K562 (cell line): ENCODE measurements at regions not wholly inside any gene's neighbourhood (a gene's known extent, or its start where the extent isn't known, plus 50 kb on each side); places are given as distances from the start of the nearest gene placed in this dataset.

ENCODE experiments used
- HES1 ChIP-seq: fragments of 450-650 bp; IDR thresholded peaks from 2 replicates; pipeline ENCODE4 v1.6.1; 2016; ENCODE audit warnings: low read depth, mild to moderate bottlenecking, moderate library complexity
- STAT5A ChIP-seq: IDR thresholded peaks from 2 replicates; pipeline ENCODE4 v1.6.1; 2012; ENCODE audit warnings: low read length, inconsistent platforms, borderline replicate concordance
- TF ChIP-seq, protein P1 (sequence below): fragments of 450-650 bp; IDR thresholded peaks from 2 replicates; pipeline ENCODE4 v1.6.1; 2016; ENCODE audit warnings: low read depth

DNA sequence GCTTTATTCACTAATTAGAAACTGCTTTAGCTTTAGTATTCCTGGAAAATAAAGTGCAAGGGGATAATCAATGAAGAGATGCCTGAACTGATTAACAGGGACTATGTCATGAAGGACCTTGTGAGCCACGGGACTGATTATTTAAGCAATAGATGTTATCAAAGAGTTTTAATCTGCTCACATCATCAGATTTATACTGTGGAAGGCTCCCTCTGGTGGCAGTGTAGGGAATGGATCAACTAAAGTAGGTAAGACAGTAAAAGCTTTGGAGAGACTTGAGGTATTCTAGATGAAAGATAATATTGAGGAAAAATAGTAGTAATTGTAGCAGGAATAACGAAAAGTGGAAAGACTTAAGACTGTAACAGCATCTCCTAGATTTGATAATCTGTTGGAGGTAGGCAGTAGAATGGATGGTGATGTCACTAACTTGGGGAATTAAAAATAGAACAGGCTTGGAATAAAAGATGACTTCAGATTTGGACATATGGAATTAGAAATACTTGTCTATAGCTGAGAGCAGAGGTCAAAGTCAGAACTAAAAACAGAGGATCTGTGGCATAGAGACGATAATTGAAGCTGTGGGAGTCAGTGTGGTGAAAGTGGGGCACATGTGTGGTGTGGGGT lies 80.3 kb upstream of the HTR1E start (continued):
- TF ChIP-seq, protein P1, sequence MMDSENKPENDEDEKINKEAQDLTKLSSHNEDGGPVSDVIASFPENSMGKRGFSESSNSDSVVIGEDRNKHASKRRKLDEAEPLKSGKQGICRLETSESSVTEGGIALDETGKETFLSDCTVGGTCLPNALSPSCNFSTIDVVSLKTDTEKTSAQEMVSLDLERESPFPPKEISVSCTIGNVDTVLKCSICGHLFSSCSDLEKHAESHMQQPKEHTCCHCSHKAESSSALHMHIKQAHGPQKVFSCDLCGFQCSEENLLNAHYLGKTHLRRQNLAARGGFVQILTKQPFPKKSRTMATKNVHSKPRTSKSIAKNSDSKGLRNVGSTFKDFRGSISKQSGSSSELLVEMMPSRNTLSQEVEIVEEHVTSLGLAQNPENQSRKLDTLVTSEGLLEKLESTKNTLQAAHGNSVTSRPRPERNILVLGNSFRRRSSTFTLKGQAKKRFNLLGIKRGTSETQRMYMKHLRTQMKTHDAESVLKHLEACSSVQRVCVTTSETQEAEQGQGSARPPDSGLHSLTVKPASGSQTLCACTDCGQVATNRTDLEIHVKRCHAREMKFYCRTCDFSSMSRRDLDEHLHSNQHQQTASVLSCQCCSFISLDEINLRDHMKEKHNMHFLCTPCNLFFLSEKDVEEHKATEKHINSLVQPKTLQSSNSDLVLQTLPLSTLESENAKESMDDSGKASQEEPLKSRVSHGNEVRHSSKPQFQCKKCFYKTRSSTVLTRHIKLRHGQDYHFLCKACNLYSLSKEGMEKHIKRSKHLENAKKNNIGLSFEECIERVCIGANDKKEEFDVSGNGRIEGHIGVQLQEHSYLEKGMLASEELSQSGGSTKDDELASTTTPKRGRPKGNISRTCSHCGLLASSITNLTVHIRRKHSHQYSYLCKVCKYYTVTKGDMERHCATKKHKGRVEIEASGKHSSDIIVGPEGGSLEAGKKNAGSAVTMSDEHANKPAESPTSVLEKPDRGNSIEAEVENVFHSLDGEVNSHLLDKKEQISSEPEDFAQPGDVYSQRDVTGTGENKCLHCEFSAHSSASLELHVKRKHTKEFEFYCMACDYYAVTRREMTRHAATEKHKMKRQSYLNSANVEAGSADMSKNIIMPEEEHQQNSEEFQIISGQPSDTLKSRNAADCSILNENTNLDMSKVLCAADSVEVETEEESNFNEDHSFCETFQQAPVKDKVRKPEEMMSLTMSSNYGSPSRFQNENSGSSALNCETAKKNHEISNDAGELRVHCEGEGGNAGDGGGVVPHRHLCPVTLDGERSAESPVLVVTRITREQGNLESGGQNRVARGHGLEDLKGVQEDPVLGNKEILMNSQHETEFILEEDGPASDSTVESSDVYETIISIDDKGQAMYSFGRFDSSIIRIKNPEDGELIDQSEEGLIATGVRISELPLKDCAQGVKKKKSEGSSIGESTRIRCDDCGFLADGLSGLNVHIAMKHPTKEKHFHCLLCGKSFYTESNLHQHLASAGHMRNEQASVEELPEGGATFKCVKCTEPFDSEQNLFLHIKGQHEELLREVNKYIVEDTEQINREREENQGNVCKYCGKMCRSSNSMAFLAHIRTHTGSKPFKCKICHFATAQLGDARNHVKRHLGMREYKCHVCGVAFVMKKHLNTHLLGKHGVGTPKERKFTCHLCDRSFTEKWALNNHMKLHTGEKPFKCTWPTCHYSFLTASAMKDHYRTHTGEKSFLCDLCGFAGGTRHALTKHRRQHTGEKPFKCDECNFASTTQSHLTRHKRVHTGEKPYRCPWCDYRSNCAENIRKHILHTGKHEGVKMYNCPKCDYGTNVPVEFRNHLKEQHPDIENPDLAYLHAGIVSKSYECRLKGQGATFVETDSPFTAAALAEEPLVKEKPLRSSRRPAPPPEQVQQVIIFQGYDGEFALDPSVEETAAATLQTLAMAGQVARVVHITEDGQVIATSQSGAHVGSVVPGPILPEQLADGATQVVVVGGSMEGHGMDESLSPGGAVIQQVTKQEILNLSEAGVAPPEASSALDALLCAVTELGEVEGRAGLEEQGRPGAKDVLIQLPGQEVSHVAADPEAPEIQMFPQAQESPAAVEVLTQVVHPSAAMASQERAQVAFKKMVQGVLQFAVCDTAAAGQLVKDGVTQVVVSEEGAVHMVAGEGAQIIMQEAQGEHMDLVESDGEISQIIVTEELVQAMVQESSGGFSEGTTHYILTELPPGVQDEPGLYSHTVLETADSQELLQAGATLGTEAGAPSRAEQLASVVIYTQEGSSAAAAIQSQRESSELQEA: no peak
- TF ChIP-seq HES1 (no peak), STAT5A (no peak)
